Upper lobe of left lung (tissue), 4 donors: ENCODE measurements at regions not wholly inside any gene's neighbourhood (a gene's known extent, or its start where the extent isn't known, plus 50 kb on each side); places are given as distances from the start of the nearest gene placed in this dataset.

Source experiments
- CTCF ChIP-seq, 6 experiments: fragments of 450-650 bp in 4 of 6; fragments of 200-600 bp in 2 of 6; sonication (generic) in 2 of 6; IDR thresholded peaks; one replicate each; pipeline ENCODE4 v1.5.1; 2016 to 2019; ENCODE audit warnings: antibody characterized with exemption in 6 of 6
- EP300 ChIP-seq, 4 donors: sonication (generic); formaldehyde crosslinking; IDR thresholded peaks; one replicate each; pipeline ENCODE4 v1.5.1; 2017; ENCODE audit warnings: antibody characterized with exemption in 4 of 4, control low read depth in 2 of 4
- POLR2A ChIP-seq, 4 donors: fragments of 450-650 bp; IDR thresholded peaks; one replicate each; pipeline ENCODE4 v1.5.1; 2016 to 2017; ENCODE audit warnings: antibody characterized with exemption in 4 of 4, mild to moderate bottlenecking in 2 of 4
- POLR2AphosphoS5 ChIP-seq, 2 donors: sonication (generic); formaldehyde crosslinking; IDR thresholded peaks; one replicate each; pipeline ENCODE4 v1.5.1; 2017; ENCODE audit warnings: antibody characterized with exemption in 2 of 2

- TF ChIP-seq POLR2A (IDR thresholded peaks at IDR 0.05), result no peak
- no peak for TF ChIP-seq CTCF (IDR thresholded peaks at IDR 0.05)
- no peak for TF ChIP-seq EP300 (IDR thresholded peaks at IDR 0.05)
- no peak for TF ChIP-seq POLR2AphosphoS5 (IDR thresholded peaks at IDR 0.05)
Observed at GRCh38 chr1:57957576-57957975, 533.7 kb upstream of the DAB1 start.
